Endothelial cell (in vitro differentiated cells): ENCODE measurements at regions not wholly inside any gene's neighbourhood (a gene's known extent, or its start where the extent isn't known, plus 50 kb on each side); places are given as distances from the start of the nearest gene placed in this dataset.

Experiments
- DNase-seq: peaks from one replicate; pipeline ENCODE4 v3.0.0; 2021; ENCODE audit warnings: low spot score
- H3K27ac Mint-ChIP-seq: one replicate; pipeline ENCODE4 v1.8.0; 2021; ENCODE audit warnings: mixed read lengths, inconsistent platforms; ENCODE audit not compliant: unreplicated experiment
- H3K27me3 Mint-ChIP-seq: one replicate; pipeline ENCODE4 v1.8.0; 2021; ENCODE audit warnings: mild to moderate bottlenecking, moderate library complexity, mixed read lengths, inconsistent platforms; ENCODE audit not compliant: unreplicated experiment
- H3K36me3 Mint-ChIP-seq: one replicate; pipeline ENCODE4 v1.8.0; 2021; ENCODE audit warnings: mild to moderate bottlenecking, low read depth, mixed read lengths, inconsistent platforms; ENCODE audit not compliant: unreplicated experiment
- H3K4me1 Mint-ChIP-seq: one replicate; pipeline ENCODE4 v1.8.0; 2021; ENCODE audit warnings: mild to moderate bottlenecking, mixed read lengths, inconsistent platforms; ENCODE audit not compliant: unreplicated experiment
- H3K4me3 Mint-ChIP-seq: one replicate; pipeline ENCODE4 v1.8.0; 2021; ENCODE audit warnings: mild to moderate bottlenecking, mixed read lengths, inconsistent platforms; ENCODE audit not compliant: unreplicated experiment
- H3K9me3 Mint-ChIP-seq: one replicate; pipeline ENCODE4 v1.8.0; 2021; ENCODE audit warnings: mixed read lengths, inconsistent platforms; ENCODE audit not compliant: unreplicated experiment
- TF ChIP-seq, protein P1 (sequence below): fragments of 200-600 bp; sonication (generic); IDR thresholded peaks from one replicate; pipeline ENCODE4 v1.5.0; 2021; ENCODE audit warnings: antibody characterized with exemption; ENCODE audit not compliant: unreplicated experiment

DNA sequence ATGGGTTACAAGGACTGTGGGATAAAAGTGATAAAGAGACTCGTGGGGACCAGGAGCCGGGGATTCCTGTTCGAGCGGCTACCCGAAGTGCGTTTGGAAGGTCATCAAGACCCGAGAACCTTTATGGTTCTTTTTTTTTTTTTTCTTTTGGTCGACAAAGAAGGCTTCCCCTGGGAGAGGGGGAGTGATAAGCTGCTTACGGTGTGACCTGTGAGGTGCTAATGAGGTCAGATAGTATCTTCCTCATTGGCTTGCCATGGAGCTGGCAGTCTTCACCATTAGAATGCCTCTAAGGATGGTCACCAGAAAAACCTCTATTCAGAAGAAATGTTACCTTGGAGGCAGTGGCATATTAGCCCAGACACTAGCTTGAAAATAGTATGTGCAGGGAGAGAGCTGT lies 92.3 kb upstream of the STEAP4 start:
- no peaks in the 10 kb centered on the region for H3K36me3 Mint-ChIP-seq
- TF ChIP-seq, protein P1, sequence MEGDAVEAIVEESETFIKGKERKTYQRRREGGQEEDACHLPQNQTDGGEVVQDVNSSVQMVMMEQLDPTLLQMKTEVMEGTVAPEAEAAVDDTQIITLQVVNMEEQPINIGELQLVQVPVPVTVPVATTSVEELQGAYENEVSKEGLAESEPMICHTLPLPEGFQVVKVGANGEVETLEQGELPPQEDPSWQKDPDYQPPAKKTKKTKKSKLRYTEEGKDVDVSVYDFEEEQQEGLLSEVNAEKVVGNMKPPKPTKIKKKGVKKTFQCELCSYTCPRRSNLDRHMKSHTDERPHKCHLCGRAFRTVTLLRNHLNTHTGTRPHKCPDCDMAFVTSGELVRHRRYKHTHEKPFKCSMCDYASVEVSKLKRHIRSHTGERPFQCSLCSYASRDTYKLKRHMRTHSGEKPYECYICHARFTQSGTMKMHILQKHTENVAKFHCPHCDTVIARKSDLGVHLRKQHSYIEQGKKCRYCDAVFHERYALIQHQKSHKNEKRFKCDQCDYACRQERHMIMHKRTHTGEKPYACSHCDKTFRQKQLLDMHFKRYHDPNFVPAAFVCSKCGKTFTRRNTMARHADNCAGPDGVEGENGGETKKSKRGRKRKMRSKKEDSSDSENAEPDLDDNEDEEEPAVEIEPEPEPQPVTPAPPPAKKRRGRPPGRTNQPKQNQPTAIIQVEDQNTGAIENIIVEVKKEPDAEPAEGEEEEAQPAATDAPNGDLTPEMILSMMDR: no peak
- DNase-seq: no peak
- peaks cover 6% of the 10 kb centered on the region for H3K27me3 Mint-ChIP-seq
- H3K27ac Mint-ChIP-seq: no peak overlapping the region
- H3K9me3 Mint-ChIP-seq: no peaks in the 10 kb centered on the region
- no peaks in the 10 kb centered on the region for H3K4me1 Mint-ChIP-seq
- H3K4me3 Mint-ChIP-seq: no peak overlapping the region

GRCh38 chr7:88398459-88398858 lies 91.8 kb upstream of the STEAP4 start:
- no peak for DNase-seq
- Mint-ChIP-seq H3K4me3 (no peak overlapping the region), H3K27me3 (peaks cover 6% of the 10 kb centered on the region), H3K4me1 (no peaks in the 10 kb centered on the region), H3K9me3 (no peaks in the 10 kb centered on the region), H3K27ac (no peak overlapping the region), H3K36me3 (no peaks in the 10 kb centered on the region)
- TF ChIP-seq, protein P1: no peak

GRCh38 chr7:88396948-88397322 lies 90.2 kb upstream of the STEAP4 start:
- Mint-ChIP-seq H3K9me3 (no peaks in the 10 kb centered on the region), H3K36me3 (no peaks in the 10 kb centered on the region), H3K27me3 (peaks cover 6% of the 10 kb centered on the region), H3K4me1 (no peaks in the 10 kb centered on the region), H3K4me3 (no peak overlapping the region), H3K27ac (no peak overlapping the region)
- TF ChIP-seq, protein P1: no peak
- no peak for DNase-seq

GRCh38 chr7:88396295-88396947 lies 89.7 kb upstream of the STEAP4 start:
- no peak for DNase-seq
- Mint-ChIP-seq H3K36me3 (no peaks in the 10 kb centered on the region), H3K27ac (no peak overlapping the region), H3K9me3 (no peaks in the 10 kb centered on the region), H3K4me1 (no peaks in the 10 kb centered on the region), H3K27me3 (peaks cover 6% of the 10 kb centered on the region), H3K4me3 (no peak overlapping the region)
- TF ChIP-seq, protein P1: no peak

- DNase-seq: no peak
- no peak overlapping the region for H3K4me3 Mint-ChIP-seq
- H3K27me3 Mint-ChIP-seq: peaks cover 6% of the 10 kb centered on the region
- TF ChIP-seq, protein P1: no peak
- H3K9me3 Mint-ChIP-seq: no peaks in the 10 kb centered on the region
- H3K4me1 Mint-ChIP-seq: no peaks in the 10 kb centered on the region
- no peaks in the 10 kb centered on the region for H3K36me3 Mint-ChIP-seq
- no peak overlapping the region for H3K27ac Mint-ChIP-seq
These were observed 89.0 kb upstream of the STEAP4 start for GRCh38 chr7:88395715-88396114.
